GM10248 (cell line): ENCODE measurements at regions not wholly inside any gene's neighbourhood (a gene's known extent, or its start where the extent isn't known, plus 50 kb on each side); places are given as distances from the start of the nearest gene placed in this dataset.

Source experiments
- CTCF ChIA-PET: fragments of 300-600 bp; sonication (Branson Sonifier 250); formaldehyde crosslinking; extraction: SDS; loops from one replicate; lab custom pipeline; 2021; ENCODE audit warnings: antibody characterized with exemption; lab: Yijun Ruan, JAX
- POLR2A ChIA-PET: fragments of 350-650 bp; sonication (Branson Sonifier 250); formaldehyde crosslinking; extraction: SDS; loops from one replicate; lab custom pipeline; 2020; ENCODE audit warnings: antibody characterized with exemption; lab: Yijun Ruan, JAX
- DNase-seq: peaks from one replicate; pipeline ENCODE4 v3.0.0; 2012; ENCODE audit errors: extremely low spot score
- CTCF ChIP-seq: IDR thresholded peaks from 2 replicates; pipeline ENCODE4 v1.5.1; 2012; ENCODE audit warnings: mild to moderate bottlenecking, low read depth; ENCODE audit errors: extremely low read depth, missing control alignments, control extremely low read depth

GRCh38 chr2:194327196-194327888 is 1329.7 kb upstream of the SLC39A10 start:
- ChIA-PET CTCF (no interaction called here), POLR2A (no interaction called here)
- TF ChIP-seq CTCF = no peak
- DNase-seq = no peak

GRCh38 chr2:194323740-194324139 is 1333.3 kb upstream of the SLC39A10 start:
- no peak for DNase-seq
- ChIA-PET POLR2A (no interaction called here), CTCF (no interaction called here)
- no peak for TF ChIP-seq CTCF

GRCh38 chr2:194320520-194320919 is 1336.5 kb upstream of the SLC39A10 start:
- TF ChIP-seq CTCF = no peak
- ChIA-PET POLR2A (no interaction called here), CTCF (no interaction called here)
- DNase-seq = no peak

- CTCF ChIA-PET = interaction anchor here (1.1 kb wide), 1 partner anchor 9 kb away, joined by 3 read pairs; no protein-coding TSS in a partner anchor
- TF ChIP-seq CTCF = no peak
- POLR2A ChIA-PET = no interaction called here
- no peak for DNase-seq
Observed at GRCh38 chr2:194319222-194319992, 1337.6 kb upstream of the SLC39A10 start.

- DNase-seq = no peak
- no peak for TF ChIP-seq CTCF
- ChIA-PET POLR2A (no interaction called here), CTCF (no interaction called here)
Observed at GRCh38 chr2:194314042-194314441, 1343.0 kb upstream of the SLC39A10 start.

GRCh38 chr2:194304191-194304590 is 1352.8 kb upstream of the SLC39A10 start:
- no peak for DNase-seq
- POLR2A ChIA-PET = no interaction called here
- no peak for TF ChIP-seq CTCF
- CTCF ChIA-PET = no interaction called here
